ENCODE measurements at regions not wholly inside any gene's neighbourhood (a gene's known extent, or its start where the extent isn't known, plus 50 kb on each side); places are given as distances from the start of the nearest gene placed in this dataset.
"Not testable (repeated sequence)": the region's sequence is repeated elsewhere in the genome, so short reads cannot be mapped to it uniquely, and the experiment has no call there.

GRCh38 chr5:142246258-142246657 is 78.6 kb downstream of the SPRY4 start:
- TF ChIP-seq, protein P1, sequence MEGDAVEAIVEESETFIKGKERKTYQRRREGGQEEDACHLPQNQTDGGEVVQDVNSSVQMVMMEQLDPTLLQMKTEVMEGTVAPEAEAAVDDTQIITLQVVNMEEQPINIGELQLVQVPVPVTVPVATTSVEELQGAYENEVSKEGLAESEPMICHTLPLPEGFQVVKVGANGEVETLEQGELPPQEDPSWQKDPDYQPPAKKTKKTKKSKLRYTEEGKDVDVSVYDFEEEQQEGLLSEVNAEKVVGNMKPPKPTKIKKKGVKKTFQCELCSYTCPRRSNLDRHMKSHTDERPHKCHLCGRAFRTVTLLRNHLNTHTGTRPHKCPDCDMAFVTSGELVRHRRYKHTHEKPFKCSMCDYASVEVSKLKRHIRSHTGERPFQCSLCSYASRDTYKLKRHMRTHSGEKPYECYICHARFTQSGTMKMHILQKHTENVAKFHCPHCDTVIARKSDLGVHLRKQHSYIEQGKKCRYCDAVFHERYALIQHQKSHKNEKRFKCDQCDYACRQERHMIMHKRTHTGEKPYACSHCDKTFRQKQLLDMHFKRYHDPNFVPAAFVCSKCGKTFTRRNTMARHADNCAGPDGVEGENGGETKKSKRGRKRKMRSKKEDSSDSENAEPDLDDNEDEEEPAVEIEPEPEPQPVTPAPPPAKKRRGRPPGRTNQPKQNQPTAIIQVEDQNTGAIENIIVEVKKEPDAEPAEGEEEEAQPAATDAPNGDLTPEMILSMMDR (IDR thresholded peaks at IDR 0.05; ENCODE audit: insufficient read depth, low read length, severe bottlenecking) = no peak
- no peaks in the 10 kb centered on the region for H3K36me3 ChIP-seq (ENCODE audit: control insufficient read depth, insufficient read depth, low read length)
- H3K4me3 ChIP-seq (ENCODE audit: low read depth, low read length) = no peak overlapping the region
- DNase-seq (ENCODE audit: low read depth) (peak; percentile 88), FAIRE-seq (peak; percentile 75)
- H3K27me3 ChIP-seq (ENCODE audit: control insufficient read depth, insufficient read depth, low read length) = no peaks in the 10 kb centered on the region

GRCh38 chr5:142245786-142246185 is 79.0 kb downstream of the SPRY4 start:
- Histone ChIP-seq H3K4me3 (ENCODE audit: low read depth, low read length) (no peak overlapping the region), H3K36me3 (ENCODE audit: control insufficient read depth, insufficient read depth, low read length) (no peaks in the 10 kb centered on the region), H3K27me3 (ENCODE audit: control insufficient read depth, insufficient read depth, low read length) (no peaks in the 10 kb centered on the region)
- DNase-seq (ENCODE audit: low read depth) (peak; percentile 50), FAIRE-seq (no peak)
- TF ChIP-seq, protein P1 (IDR thresholded peaks at IDR 0.05; ENCODE audit: insufficient read depth, low read length, severe bottlenecking) = no peak

- no peak for FAIRE-seq
- TF ChIP-seq, protein P1 (IDR thresholded peaks at IDR 0.05; ENCODE audit: insufficient read depth, low read length, severe bottlenecking) = no peak
- Histone ChIP-seq H3K36me3 (ENCODE audit: control insufficient read depth, insufficient read depth, low read length) (no peaks in the 10 kb centered on the region), H3K27me3 (ENCODE audit: control insufficient read depth, insufficient read depth, low read length) (no peaks in the 10 kb centered on the region), H3K4me3 (ENCODE audit: low read depth, low read length) (no peak overlapping the region)
- no peak for DNase-seq (ENCODE audit: low read depth)
Measured at GRCh38 chr5:142244440-142244839, 80.4 kb downstream of the SPRY4 start.

DNA sequence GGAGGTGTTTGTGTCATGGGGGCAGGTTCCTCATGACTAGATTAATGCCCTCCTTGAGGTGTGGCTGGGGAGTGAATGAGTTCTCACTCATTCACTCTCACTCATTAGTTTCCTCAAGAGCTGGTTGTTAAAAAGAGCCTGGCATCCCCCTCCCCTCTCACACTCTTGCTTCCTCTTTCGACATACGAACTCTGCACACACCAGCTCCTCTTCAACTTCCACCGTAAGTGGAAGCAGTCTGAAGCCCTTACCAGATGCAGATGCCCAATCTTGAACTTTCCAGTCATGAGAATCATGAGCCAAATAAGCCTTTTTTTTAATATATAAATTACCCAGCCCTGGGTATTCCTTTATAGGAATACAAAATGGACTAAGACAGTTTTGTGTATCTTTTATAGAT is 82.5 kb downstream of the SPRY4 start:
- FAIRE-seq = peak; percentile 36
- no peak for DNase-seq (ENCODE audit: low read depth)
- TF ChIP-seq, protein P1 (IDR thresholded peaks at IDR 0.05; ENCODE audit: insufficient read depth, low read length, severe bottlenecking) = no peak
- Histone ChIP-seq H3K4me3 (ENCODE audit: low read depth, low read length) (no peak overlapping the region), H3K36me3 (ENCODE audit: control insufficient read depth, insufficient read depth, low read length) (no peaks in the 10 kb centered on the region), H3K27me3 (ENCODE audit: control insufficient read depth, insufficient read depth, low read length) (no peaks in the 10 kb centered on the region)

GRCh38 chr5:142239394-142240159 is 85.2 kb downstream of the SPRY4 start:
- Histone ChIP-seq H3K4me3 (ENCODE audit: low read depth, low read length) (no peak overlapping the region), H3K36me3 (ENCODE audit: control insufficient read depth, insufficient read depth, low read length) (no peaks in the 10 kb centered on the region), H3K27me3 (ENCODE audit: control insufficient read depth, insufficient read depth, low read length) (no peaks in the 10 kb centered on the region)
- FAIRE-seq = no peak
- DNase-seq (ENCODE audit: low read depth) = peak; percentile 70
- TF ChIP-seq, protein P1 (IDR thresholded peaks at IDR 0.05; ENCODE audit: insufficient read depth, low read length, severe bottlenecking) = no peak

- no peak overlapping the region for H3K4me3 ChIP-seq (ENCODE audit: low read depth, low read length)
- H3K27me3 ChIP-seq (ENCODE audit: control insufficient read depth, insufficient read depth, low read length) = no peaks in the 10 kb centered on the region
- DNase-seq (ENCODE audit: low read depth) (no peak), FAIRE-seq (no peak)
- no peaks in the 10 kb centered on the region for H3K36me3 ChIP-seq (ENCODE audit: control insufficient read depth, insufficient read depth, low read length)
- TF ChIP-seq, protein P1 (IDR thresholded peaks at IDR 0.05; ENCODE audit: insufficient read depth, low read length, severe bottlenecking) = no peak
Measured at GRCh38 chr5:142237707-142238106, 87.1 kb downstream of the SPRY4 start.

DNA sequence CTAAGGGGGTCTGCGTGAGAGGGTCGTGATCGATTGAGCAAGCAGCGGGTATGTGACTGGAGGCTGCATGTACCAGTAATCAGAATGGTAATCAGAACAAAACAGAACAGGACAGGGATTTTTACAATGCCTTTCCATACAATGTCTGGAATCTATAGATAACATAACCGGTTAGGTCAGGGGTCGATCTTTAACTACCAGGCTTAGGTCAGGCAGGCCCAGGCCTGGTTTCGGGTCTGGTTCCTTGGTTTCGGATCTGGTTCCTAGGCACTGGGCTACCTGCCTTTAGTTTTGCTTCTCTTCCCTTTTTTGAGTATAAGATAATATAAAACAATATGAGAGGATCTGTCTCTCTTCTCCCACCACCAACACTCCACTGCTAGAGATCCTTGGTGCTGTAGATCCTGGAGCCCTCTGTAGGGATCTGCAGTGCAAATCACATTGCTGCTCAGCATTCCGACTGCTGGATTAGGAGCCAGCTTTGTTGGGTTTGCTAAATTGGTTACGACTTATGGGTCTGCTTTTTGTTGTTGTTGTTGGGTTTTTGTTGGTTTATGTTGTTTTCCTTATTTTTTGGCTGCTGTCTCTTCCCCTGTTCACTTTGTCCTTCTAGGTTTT is 88.0 kb downstream of the SPRY4 start:
- not testable (repeated sequence) for FAIRE-seq; H3K36me3 ChIP-seq (ENCODE audit: control insufficient read depth, insufficient read depth, low read length); H3K4me3 ChIP-seq (ENCODE audit: low read depth, low read length); H3K27me3 ChIP-seq (ENCODE audit: control insufficient read depth, insufficient read depth, low read length); DNase-seq (ENCODE audit: low read depth)

Data from bronchial epithelial cell (primary cell).